Left colon (tissue), 2 donors: ENCODE measurements at regions not wholly inside any gene's neighbourhood (a gene's known extent, or its start where the extent isn't known, plus 50 kb on each side); places are given as distances from the start of the nearest gene placed in this dataset.

Experiments
- ATAC-seq: fragments of 200-7000 bp; cut with Tn5 transposase; one replicate; pipeline ENCODE4 v1.9.1; 2020; ENCODE audit warnings: mild to moderate bottlenecking, moderate library complexity
- DNase-seq, 2 donors: peaks; one replicate each; pipeline ENCODE4 v3.0.0-alpha.2; 2020
- intact Hi-C, 2 donors: fragments of 100-400 bp; cut with DNase I in 1 of 2; cut with micrococcal nuclease in 1 of 2; formaldehyde crosslinking; loops; one replicate each; pipeline versions ENCODE4 v1.11.2 to v1.14.0; 2022; cut with DNase I, micrococcal nuclease
- donor health status: DM: no; HTN: no; CAD: no.
- donor health status: DM: yes; HTN: yes; CAD: no.

DNA sequence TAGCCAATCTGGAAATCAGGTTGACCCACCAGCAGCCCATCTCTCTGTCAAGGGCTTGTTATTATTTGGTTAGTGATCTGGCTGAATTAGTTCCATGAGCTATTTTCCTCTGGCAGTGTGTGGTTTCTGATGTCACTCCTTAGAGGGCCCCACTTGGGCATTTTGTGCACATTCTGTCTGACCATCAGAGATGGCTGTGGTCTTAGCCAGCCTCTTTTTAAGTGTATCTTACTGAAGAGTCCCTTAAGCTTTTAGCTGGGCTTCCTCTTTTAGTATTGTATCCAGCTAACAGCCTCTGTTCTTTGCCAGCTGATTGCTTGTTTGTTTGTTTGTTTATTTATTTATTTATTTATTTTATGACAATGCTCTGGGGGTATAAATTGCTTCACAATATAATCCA is 951.1 kb upstream of the CNTNAP5 start:
- intact Hi-C loops = no loop called here
- no peak for DNase-seq
- ATAC-seq = no peak

GRCh38 chr2:123077101-123077500 is 948.0 kb upstream of the CNTNAP5 start:
- DNase-seq (no peak), ATAC-seq (no peak)
- intact Hi-C loops = no loop called here

DNA sequence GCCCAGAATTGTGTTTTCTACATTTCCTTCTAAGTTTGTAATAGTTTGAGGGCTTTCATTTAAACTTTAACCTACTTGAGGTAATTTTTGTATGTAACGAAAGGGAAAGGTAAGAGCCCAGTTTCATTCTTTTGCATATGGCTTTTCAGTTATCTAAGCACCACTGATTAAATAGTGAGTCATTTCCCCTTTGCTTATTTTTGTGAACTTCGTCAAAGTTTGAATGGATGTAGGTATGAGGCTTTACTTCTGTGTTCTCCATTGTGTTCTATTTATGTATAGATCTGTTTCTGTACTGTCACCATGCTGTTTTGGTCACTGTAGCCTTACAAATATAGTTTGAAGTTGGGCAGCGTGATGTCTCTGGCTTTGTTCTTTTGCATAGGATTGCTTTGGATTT is 944.8 kb upstream of the CNTNAP5 start:
- ATAC-seq = no peak
- DNase-seq = no peak
- intact Hi-C loops = no loop called here

DNA sequence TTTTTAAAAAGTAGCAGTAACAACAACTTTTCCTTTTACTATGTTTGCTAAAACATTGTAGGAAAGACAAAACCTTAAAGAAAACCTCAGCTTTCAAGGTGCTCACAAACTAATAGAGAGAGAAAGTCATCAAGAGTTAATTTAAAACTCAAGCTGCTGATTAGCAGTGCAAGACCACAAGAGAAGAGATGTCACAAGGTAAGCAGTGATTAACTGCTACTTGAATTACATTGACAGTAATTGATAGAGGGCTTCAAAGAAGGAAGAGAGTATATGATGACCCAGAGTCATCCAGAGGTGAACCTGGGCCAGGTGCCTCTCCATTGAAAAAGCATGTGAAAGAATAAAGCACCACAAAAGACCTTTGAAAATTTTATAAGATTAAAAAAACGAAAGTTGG is 939.6 kb upstream of the CNTNAP5 start:
- DNase-seq (no peak), ATAC-seq (no peak)
- intact Hi-C loops = no loop called here

GRCh38 chr2:123086613-123087385 is 938.3 kb upstream of the CNTNAP5 start:
- intact Hi-C loops = no loop called here
- no peak for ATAC-seq
- DNase-seq = no peak

DNA sequence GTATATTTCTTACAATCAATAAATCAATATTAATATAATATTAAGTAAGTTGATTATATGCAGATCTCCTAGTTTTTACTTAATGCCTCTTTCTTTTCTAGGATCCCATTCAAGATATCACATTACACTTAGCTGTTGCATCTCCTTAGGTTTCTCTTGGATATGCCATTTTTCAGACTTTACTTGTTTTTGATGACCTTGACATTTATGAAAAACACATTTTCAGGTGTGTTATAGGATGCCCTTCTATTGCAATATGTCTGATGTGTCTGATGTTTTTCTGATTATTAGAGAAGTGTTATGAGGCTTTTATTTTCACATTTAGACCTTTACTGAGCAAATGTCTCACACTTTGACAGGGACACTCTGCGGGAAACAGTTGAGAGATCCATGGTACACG is 933.6 kb upstream of the CNTNAP5 start:
- intact Hi-C loops = no loop called here
- ATAC-seq (no peak), DNase-seq (no peak)

DNA sequence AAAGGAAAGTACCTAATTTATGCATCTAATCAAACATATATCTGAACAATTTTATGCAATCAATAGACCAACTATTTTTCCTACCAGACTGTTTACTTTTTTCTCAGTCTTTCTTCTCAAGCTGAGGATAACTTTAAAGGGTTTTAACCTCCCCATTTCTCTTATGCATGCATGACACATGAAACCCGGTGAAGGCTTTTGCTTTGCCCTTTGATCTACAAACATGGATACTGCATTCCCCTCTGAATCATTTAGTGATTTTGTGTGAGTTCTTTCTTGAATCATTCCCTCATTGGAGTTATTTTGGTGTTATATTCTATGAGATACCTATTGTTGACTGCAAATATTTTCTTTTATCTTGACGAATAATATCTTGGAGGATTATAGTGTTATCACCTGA is 931.9 kb upstream of the CNTNAP5 start:
- no peak for DNase-seq
- intact Hi-C loops = no loop called here

DNA sequence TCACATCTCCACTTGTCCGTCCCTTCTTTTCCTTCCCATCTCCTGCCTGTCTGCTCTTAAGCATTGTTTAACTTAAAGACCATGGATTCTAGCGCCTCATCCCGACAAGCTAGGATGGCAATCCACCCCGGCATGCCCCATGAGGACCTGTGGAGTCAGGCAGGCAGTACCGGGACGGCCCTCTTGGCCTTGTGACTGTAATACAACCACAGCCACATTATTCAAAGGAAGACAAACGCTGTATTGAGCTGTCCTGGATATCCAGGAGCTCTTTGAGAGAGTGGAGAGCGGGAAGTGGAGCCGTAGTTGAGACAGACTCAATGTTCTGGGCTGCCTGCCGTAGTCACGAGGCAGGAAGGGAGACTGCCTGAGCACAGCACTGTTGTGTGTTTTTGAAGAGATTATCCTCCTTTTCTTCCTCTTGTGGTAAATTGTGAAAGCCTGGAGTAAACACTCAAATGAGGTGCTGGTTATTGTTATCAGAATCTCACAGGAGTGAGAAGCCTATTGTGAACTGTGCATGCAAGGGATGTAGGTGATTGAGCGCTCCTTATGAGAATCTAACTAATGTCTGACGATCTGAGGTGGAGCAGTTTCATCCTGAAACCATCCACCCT is 929.8 kb upstream of the CNTNAP5 start:
- intact Hi-C loops = no loop called here
- ATAC-seq (no peak), DNase-seq (no peak)

More for the DNA sequence above, 931.9 kb upstream of the CNTNAP5 start:
- no peak for ATAC-seq

DNA sequence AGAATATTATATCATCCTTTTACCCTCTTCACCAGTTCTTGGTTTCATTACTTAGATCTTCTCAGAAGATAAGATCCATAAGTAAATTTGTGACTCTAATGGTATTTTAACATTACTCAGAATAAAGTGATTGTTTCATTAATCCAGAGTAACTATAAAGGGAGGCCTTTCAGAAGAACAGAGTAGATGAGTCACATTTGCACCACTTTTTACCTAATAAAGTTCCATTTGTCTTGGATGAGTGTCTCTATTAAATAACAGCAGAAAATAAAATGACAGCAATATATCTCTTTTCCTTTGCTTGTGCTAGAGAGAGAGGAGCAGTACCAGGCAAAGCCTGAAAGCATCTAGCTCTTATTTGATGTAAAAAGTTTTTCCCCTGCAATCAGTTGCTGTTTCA is 926.5 kb upstream of the CNTNAP5 start:
- intact Hi-C loops = no loop called here
- no peak for DNase-seq
- ATAC-seq = no peak

DNA sequence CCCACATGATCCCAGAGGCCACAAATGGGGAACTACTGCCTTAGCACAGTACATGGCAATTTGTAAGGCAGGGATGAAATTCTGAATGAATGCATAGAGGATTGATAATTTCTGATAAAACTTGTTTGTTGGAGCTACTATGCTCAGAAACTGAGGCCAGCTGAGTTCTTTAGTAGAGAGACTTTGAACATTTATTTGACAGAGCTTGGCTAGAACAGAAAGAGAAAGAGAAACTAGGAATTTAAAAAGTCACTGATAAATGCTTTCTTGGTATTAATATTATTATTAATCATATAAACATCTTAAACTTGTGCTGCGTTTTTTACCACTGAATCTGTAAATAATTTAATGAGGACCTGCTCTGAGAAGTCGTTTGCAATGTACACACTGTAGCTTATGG is 923.7 kb upstream of the CNTNAP5 start:
- DNase-seq = no peak
- intact Hi-C loops = no loop called here
- no peak for ATAC-seq

DNA sequence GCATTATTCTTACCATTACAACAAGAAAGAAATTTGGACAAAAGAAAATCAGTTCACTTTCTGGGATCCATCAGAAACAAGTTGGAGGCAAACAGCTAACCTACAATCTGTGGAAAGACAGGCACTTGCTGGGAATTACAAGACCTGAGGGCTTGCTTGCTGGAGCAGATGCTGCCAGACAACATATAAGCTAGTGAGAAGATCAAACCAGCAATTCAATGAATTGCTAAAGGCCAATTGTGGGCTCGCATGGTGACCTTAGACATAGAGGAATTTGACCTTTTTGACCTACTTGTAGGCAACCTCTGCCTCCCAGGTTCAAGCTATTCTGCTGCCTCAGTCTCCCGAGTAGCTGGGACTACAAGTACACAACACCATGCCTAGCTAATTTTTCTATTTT is 921.2 kb upstream of the CNTNAP5 start:
- ATAC-seq = no peak
- intact Hi-C loops = no loop called here
- no peak for DNase-seq

DNA sequence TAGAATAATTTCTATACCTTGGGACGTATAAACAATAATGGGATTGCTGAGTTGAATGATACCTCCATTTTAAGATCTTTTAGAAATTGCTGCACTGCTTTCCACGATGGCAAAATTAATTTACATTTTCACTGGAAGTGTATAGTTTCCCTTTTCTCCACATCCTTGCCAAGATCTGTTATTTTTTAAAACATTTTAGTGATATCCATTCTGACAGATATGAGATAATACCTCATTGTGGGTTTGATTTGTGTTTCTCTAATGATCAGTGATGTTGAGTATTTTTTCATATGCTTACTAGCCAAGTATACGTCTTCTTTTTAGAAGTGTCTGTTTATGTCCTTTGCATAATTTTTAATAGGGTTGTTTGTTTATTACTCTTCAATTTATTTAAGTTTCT is 908.5 kb upstream of the CNTNAP5 start:
- DNase-seq (no peak), ATAC-seq (no peak)
- intact Hi-C loops = no loop called here

GRCh38 chr2:123127236-123127635 is 897.9 kb upstream of the CNTNAP5 start:
- DNase-seq (no peak), ATAC-seq (no peak)
- intact Hi-C loops = no loop called here

- ATAC-seq (no peak), DNase-seq (no peak)
- intact Hi-C loops = no loop called here
Observed at GRCh38 chr2:123128951-123129350, 896.1 kb upstream of the CNTNAP5 start.

- ATAC-seq (no peak), DNase-seq (no peak)
- intact Hi-C loops = no loop called here
Observed at GRCh38 chr2:123136419-123136818, 888.7 kb upstream of the CNTNAP5 start.

GRCh38 chr2:123144082-123144481 is 881.0 kb upstream of the CNTNAP5 start:
- DNase-seq (no peak), ATAC-seq (no peak)
- intact Hi-C loops = no loop called here

DNA sequence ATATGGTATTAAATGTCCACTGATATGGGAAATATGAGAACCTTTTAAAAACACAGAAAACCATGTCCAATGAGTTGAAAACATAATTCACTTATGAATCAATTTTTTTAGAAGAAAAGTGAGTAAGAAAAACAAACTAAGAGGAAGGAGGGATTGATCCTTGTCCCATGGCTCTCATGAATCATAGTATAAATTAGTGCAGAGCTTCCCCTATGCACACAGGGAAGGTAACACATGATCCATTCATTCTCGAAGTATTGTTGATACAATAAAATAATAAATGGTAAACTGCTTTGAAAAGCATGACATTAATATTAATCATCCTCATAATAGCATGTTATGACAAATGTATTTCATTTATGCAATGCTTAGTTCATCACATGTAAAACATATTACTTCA is 872.0 kb upstream of the CNTNAP5 start:
- no peak for ATAC-seq
- intact Hi-C loops = no loop called here
- DNase-seq = no peak

- intact Hi-C loops = no loop called here
- DNase-seq = no peak
- ATAC-seq = no peak
Observed at GRCh38 chr2:123154195-123154594, 870.9 kb upstream of the CNTNAP5 start.

DNA sequence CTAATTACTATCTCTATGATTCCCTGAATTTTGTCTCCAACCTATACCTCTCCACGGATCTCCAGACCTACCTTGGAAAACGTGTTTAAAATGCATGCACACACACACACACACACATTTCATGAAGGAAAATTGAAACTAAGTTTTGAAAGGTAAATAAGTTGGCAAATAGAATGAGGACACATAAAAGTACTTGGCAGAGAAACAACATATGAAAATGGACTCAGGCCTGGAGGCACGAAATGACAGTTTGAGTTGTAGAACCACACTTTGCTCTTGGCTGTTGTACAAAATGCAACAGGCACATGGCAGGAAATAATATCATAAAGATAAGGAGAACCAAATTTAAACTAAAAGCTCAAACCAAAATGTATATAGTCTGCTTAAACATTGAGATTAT is 868.1 kb upstream of the CNTNAP5 start:
- DNase-seq = no peak
- intact Hi-C loops = no loop called here

DNA sequence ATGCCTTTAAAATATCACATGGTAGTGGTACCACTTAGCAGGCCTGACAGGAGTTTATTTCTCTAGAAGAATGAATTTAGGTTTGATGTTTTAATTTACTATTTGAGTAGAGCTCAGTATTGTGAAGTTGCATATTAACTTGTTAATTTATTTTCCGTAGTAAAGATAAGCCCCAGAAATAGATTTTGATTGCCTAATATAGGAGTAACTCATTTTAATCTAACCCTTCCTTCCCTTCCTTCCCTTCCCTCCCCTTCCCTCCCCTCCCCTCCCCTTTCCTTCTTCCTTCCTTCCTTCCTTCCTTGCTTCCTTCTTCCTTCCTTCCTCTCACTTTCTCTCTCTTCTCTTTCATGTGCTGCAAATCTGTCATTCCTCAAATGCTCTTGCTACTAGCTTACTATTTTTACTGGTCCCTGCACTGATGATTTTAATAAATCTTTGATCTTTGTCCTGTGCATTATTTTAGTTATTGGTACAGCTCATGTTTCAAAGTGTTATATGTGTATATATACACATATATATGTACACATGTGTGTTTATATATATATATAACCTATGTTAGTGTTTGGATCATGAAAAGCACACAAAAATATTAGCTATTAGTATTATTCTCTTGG is 862.6 kb upstream of the CNTNAP5 start:
- ATAC-seq (no peak), DNase-seq (no peak)
- intact Hi-C loops = no loop called here

More for the DNA sequence above, 868.1 kb upstream of the CNTNAP5 start:
- no peak for ATAC-seq

DNA sequence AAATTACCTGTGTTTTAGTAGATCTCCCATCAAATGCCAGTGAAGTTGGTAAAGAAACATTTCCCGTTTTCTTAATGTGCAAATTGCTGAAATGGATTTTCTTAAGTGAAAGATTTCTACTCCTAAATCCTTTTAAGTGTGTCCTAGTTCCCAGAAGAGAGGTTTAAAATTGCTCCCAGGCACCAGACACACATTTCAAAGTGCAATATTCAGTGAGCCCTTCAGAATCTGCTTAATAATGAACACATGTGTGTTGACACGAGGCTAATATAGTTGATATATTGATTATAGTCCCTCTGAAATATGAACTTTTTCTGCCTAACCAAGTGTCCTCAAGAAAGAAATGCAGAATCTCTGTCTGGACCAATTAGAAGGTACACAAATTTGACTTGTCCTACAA is 861.7 kb upstream of the CNTNAP5 start:
- DNase-seq (no peak), ATAC-seq (no peak)
- intact Hi-C loops = no loop called here
